Testis (tissue), 2 donors: ENCODE measurements at regions not wholly inside any gene's neighbourhood (a gene's known extent, or its start where the extent isn't known, plus 50 kb on each side); places are given as distances from the start of the nearest gene placed in this dataset.
"Not testable (repeated sequence)": the region's sequence is repeated elsewhere in the genome, so short reads cannot be mapped to it uniquely, and the experiment has no call there.

Experiments
- DNase-seq: peaks from one replicate; pipeline ENCODE4 v3.0.0-alpha.2; 2019
- H3K27ac ChIP-seq, 2 donors: fragments of 200-600 bp; sonication (generic); one replicate each; pipeline ENCODE4 v1.5.1; 2019
- H3K27me3 ChIP-seq: fragments of 200-600 bp; sonication (generic); one replicate; pipeline ENCODE4 v1.5.1; 2019
- H3K36me3 ChIP-seq: fragments of 200-600 bp; sonication (generic); one replicate; pipeline ENCODE4 v1.5.1; 2017; ENCODE audit warnings: low read depth; ENCODE audit errors: missing control alignments
- H3K4me1 ChIP-seq: fragments of 200-600 bp; sonication (generic); one replicate; pipeline ENCODE4 v1.5.1; 2019
- H3K4me3 ChIP-seq, 2 donors: fragments of 200-600 bp; sonication (generic); one replicate each; pipeline ENCODE4 v1.5.1; 2017 to 2019
- H3K9me3 ChIP-seq: fragments of 200-600 bp; sonication (generic); one replicate; pipeline ENCODE4 v1.5.1; 2017
- CTCF ChIP-seq, 3 experiments: fragments of 450-650 bp in 2 of 3; fragments of 200-600 bp in 1 of 3; sonication (generic) in 1 of 3; IDR thresholded peaks; one replicate each; pipeline ENCODE4 v1.5.1; 2016 to 2019; ENCODE audit warnings: antibody characterized with exemption in 3 of 3, mild to moderate bottlenecking in 2 of 3, moderate library complexity in 1 of 3
- POLR2A ChIP-seq: fragments of 450-650 bp; IDR thresholded peaks from one replicate; pipeline ENCODE4 v1.6.1; 2017; ENCODE audit warnings: antibody characterized with exemption, mild to moderate bottlenecking, moderate library complexity
- WGBS, 2 donors: methylation state at CpG; one replicate each; pipeline ENCODE4 v1.1.5; 2018; 5-methylcytosine and 5-hydroxymethylcytosine counted together
- intact Hi-C: fragments of 100-400 bp; cut with DNase I; formaldehyde crosslinking; loops from one replicate; pipeline ENCODE4 v1.15.1; 2023; ENCODE audit warnings: low total_unique reads

GRCh38 chr11:98365941-98366340 is 654.8 kb upstream of the CNTN5 start:
- intact Hi-C loops: no loop called here
- no peak for DNase-seq

DNA sequence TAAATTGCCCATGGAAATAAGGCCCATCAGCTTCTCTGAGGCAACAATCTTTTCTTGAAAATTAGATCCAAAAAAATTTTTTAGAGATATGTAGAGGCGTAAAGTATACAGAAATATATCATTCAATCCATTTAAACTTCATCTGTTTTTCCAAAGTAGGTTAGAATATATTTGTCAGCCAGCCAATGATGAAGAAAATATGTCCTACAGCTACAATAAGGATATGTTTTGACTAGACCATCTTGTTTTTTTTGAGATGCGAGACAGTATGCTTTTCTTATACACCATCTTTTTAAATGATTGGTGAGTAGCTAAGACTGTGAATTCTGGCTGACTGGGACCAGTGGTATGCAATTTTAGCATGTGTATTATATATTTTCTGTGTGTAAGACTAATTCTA is 630.4 kb upstream of the CNTN5 start:
- TF ChIP-seq CTCF (IDR thresholded peaks at IDR 0.05) (no peak), POLR2A (no peak)
- H3K4me3 ChIP-seq: no peak overlapping the region
- no peak for DNase-seq
- intact Hi-C loops: no loop called here
- H3K9me3 ChIP-seq: no peaks in the 10 kb centered on the region
- no peaks in the 10 kb centered on the region for H3K4me1 ChIP-seq
- H3K27me3 ChIP-seq: no peaks in the 10 kb centered on the region
- WGBS, 2 donors: 82 to 85% methylated on average over 2 of the region's 2 CpGs
- H3K27ac ChIP-seq: no peak overlapping the region
- no peaks in the 10 kb centered on the region for H3K36me3 ChIP-seq

More at GRCh38 chr11:98365941-98366340, 654.8 kb upstream of the CNTN5 start:
- Histone ChIP-seq H3K27me3 (no peaks in the 10 kb centered on the region), H3K9me3 (no peaks in the 10 kb centered on the region), H3K27ac (no peak overlapping the region), H3K4me3 (no peak overlapping the region), H3K4me1 (no peaks in the 10 kb centered on the region), H3K36me3 (no peaks in the 10 kb centered on the region)
- TF ChIP-seq POLR2A (no peak), CTCF (IDR thresholded peaks at IDR 0.05) (no peak)
- 90 to 92% methylated on average over 2 of the region's 2 CpGs for WGBS, 2 donors

DNA sequence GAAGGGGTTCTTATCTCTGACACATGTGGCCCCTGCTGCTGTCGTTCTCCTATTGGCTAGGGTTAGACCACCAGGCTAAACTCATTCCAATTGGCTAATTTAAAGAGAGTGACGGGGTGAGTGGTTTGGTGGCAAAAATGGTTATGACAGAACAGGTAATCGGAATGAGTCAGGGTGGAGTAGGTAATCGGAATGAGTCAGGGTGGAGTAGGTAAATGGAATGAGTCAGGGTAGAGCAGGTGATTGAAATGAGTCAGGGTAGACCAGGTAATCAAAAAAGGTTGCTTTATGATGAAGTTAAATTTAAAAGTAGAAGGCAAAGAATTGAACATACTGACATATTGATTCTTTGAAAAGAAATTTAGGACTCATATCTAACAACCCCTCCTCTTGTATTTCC is 626.2 kb upstream of the CNTN5 start:
- H3K4me1 ChIP-seq, intact Hi-C loops, H3K36me3 ChIP-seq, DNase-seq, H3K4me3 ChIP-seq, H3K27ac ChIP-seq, H3K9me3 ChIP-seq, H3K27me3 ChIP-seq: not testable (repeated sequence)
- WGBS, 2 donors: 89 to 94% methylated on average over 4 of the region's 4 CpGs

GRCh38 chr11:98398508-98398907 is 622.2 kb upstream of the CNTN5 start:
- no peak overlapping the region for H3K4me3 ChIP-seq
- intact Hi-C loops: no loop called here
- H3K4me1 ChIP-seq: no peaks in the 10 kb centered on the region
- H3K27me3 ChIP-seq: no peaks in the 10 kb centered on the region
- H3K27ac ChIP-seq: no peak overlapping the region
- TF ChIP-seq CTCF (IDR thresholded peaks at IDR 0.05): no peak
- no peak for TF ChIP-seq POLR2A
- H3K9me3 ChIP-seq: no peaks in the 10 kb centered on the region
- H3K36me3 ChIP-seq: no peaks in the 10 kb centered on the region
- no peak for DNase-seq

DNA sequence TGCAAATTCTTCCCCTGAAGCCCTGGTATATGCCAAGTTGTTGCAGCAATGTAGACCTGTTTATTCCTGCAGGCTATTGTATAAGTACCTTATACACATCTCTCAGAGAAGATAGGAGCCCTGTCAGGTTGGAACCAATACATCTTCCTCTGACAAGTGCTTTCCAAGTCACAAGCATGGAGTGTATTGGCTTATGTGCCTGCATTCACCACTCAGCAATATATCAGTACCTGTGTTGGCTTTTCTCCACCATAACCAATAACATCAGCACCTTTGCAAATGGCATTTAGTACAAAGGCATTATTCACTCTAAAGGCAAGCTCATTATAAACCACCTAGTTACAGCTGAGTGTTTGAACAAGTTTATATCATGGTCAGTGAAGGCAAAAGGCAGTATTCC is 611.7 kb upstream of the CNTN5 start:
- H3K36me3 ChIP-seq: no peaks in the 10 kb centered on the region
- H3K4me3 ChIP-seq: no peak overlapping the region
- H3K27me3 ChIP-seq: no peaks in the 10 kb centered on the region
- no peak for DNase-seq
- no peak overlapping the region for H3K27ac ChIP-seq
- no peaks in the 10 kb centered on the region for H3K9me3 ChIP-seq
- TF ChIP-seq CTCF (IDR thresholded peaks at IDR 0.05) (no peak), POLR2A (no peak)
- intact Hi-C loops: no loop called here
- H3K4me1 ChIP-seq: no peaks in the 10 kb centered on the region
